H9 (cell line): ENCODE measurements at regions not wholly inside any gene's neighbourhood (a gene's known extent, or its start where the extent isn't known, plus 50 kb on each side); places are given as distances from the start of the nearest gene placed in this dataset.

ENCODE experiments used
- DNase-seq: peaks from one replicate; pipeline ENCODE4 v3.0.0-alpha.2; 2017
- H2AFZ ChIP-seq: one replicate; pipeline ENCODE4 v1.6.1; 2013; ENCODE audit warnings: mild to moderate bottlenecking, low read length, control low read depth, moderate library complexity
- H2AK5ac ChIP-seq: 2 replicates; pipeline ENCODE4 v1.6.1; 2013; ENCODE audit warnings: low read length, control low read depth, mixed read lengths; ENCODE audit not compliant: insufficient read length
- H2BK120ac ChIP-seq: one replicate; pipeline ENCODE4 v1.6.1; 2013; ENCODE audit warnings: low read depth, mild to moderate bottlenecking, low read length, control low read depth, inconsistent platforms; ENCODE audit not compliant: poor library complexity, severe bottlenecking
- H2BK12ac ChIP-seq: 2 replicates; pipeline ENCODE4 v1.6.1; 2013; ENCODE audit warnings: low read length, control low read depth, mixed read lengths, low read depth; ENCODE audit not compliant: insufficient read length
- H2BK15ac ChIP-seq: 2 replicates; pipeline ENCODE4 v1.6.1; 2013; ENCODE audit warnings: low read depth, low read length, control low read depth
- H2BK20ac ChIP-seq: one replicate; pipeline ENCODE4 v1.6.1; 2013; ENCODE audit warnings: low read depth, mild to moderate bottlenecking, low read length, control low read depth, inconsistent platforms; ENCODE audit not compliant: poor library complexity, severe bottlenecking
- H2BK5ac ChIP-seq: 2 replicates; pipeline ENCODE4 v1.6.1; 2013; ENCODE audit warnings: low read length, control low read depth, mixed read lengths; ENCODE audit not compliant: insufficient read length
- H3K14ac ChIP-seq: 2 replicates; pipeline ENCODE4 v1.6.1; 2013; ENCODE audit warnings: low read length, control low read depth; ENCODE audit not compliant: insufficient read depth
- H3K18ac ChIP-seq: 2 replicates; pipeline ENCODE4 v1.6.1; 2013; ENCODE audit warnings: low read depth, mild to moderate bottlenecking, mixed read lengths, low read length, control low read depth; ENCODE audit not compliant: insufficient read length
- H3K23ac ChIP-seq: 2 replicates; pipeline ENCODE4 v1.6.1; 2013; ENCODE audit warnings: low read length, control low read depth, mixed read lengths, low read depth; ENCODE audit not compliant: insufficient read length
- H3K23me2 ChIP-seq: 2 replicates; pipeline ENCODE4 v1.6.1; 2013; ENCODE audit warnings: low read depth, mild to moderate bottlenecking, mixed read lengths, low read length, control low read depth; ENCODE audit not compliant: insufficient read length, poor library complexity, severe bottlenecking
- H3K27ac ChIP-seq: 2 replicates; pipeline ENCODE4 v1.5.1; 2013; ENCODE audit warnings: low read length, control low read depth, mixed read lengths, low read depth; ENCODE audit not compliant: insufficient read length
- H3K27me3 ChIP-seq: 2 replicates; pipeline ENCODE4 v1.6.1; 2013; ENCODE audit warnings: low read length, control low read depth, inconsistent platforms; ENCODE audit not compliant: insufficient read depth
- H3K4ac ChIP-seq: 2 replicates; pipeline ENCODE4 v1.6.1; 2013; ENCODE audit warnings: low read depth, mild to moderate bottlenecking, control low read depth, inconsistent platforms, low read length, moderate library complexity
- H3K4me1 ChIP-seq: 2 replicates; pipeline ENCODE4 v1.6.1; 2013; ENCODE audit warnings: low read length, control low read depth, inconsistent platforms; ENCODE audit not compliant: insufficient read depth
- H3K4me2 ChIP-seq: 2 replicates; pipeline ENCODE4 v1.6.1; 2013; ENCODE audit warnings: low read length, control low read depth, mixed read lengths; ENCODE audit not compliant: insufficient read length, insufficient read depth
- H3K56ac ChIP-seq: 2 replicates; pipeline ENCODE4 v1.6.1; 2013; ENCODE audit warnings: low read depth, mild to moderate bottlenecking, mixed read lengths, low read length, control low read depth; ENCODE audit not compliant: insufficient read length
- H3K79me1 ChIP-seq: 2 replicates; pipeline ENCODE4 v1.6.1; 2013; ENCODE audit warnings: low read depth, mild to moderate bottlenecking, moderate library complexity, low read length, control low read depth, inconsistent platforms; ENCODE audit not compliant: insufficient read depth, poor library complexity, severe bottlenecking
- H3K79me2 ChIP-seq: 2 replicates; pipeline ENCODE4 v1.6.1; 2013; ENCODE audit warnings: low read length, control low read depth, inconsistent platforms; ENCODE audit not compliant: insufficient read depth
- H3K9ac ChIP-seq: 2 replicates; pipeline ENCODE4 v1.6.1; 2013; ENCODE audit warnings: low read length, control low read depth, mixed read lengths; ENCODE audit not compliant: insufficient read length; ENCODE audit errors: extremely low read depth
- H3K9me3 ChIP-seq: one replicate; pipeline ENCODE4 v1.6.1; 2013; ENCODE audit warnings: low read depth, low read length, inconsistent platforms; ENCODE audit not compliant: control insufficient read depth
- H3T11ph ChIP-seq: one replicate; pipeline ENCODE4 v1.6.1; 2013; ENCODE audit warnings: mild to moderate bottlenecking, low read length, control low read depth, inconsistent platforms
- H4K20me1 ChIP-seq: one replicate; pipeline ENCODE4 v1.6.1; 2013; ENCODE audit not compliant: control insufficient read depth, insufficient read length, insufficient read depth
- H4K5ac ChIP-seq: 2 replicates; pipeline ENCODE4 v1.6.1; 2013; ENCODE audit warnings: low read depth, mild to moderate bottlenecking, mixed read lengths, low read length, control low read depth; ENCODE audit not compliant: insufficient read length
- H4K8ac ChIP-seq: replicated peaks from 2 replicates; pipeline ENCODE4 v1.6.1; 2013; ENCODE audit warnings: low read length, control low read depth, mixed read lengths, low read depth; ENCODE audit not compliant: insufficient read length
- H4K91ac ChIP-seq: 2 replicates; pipeline ENCODE4 v1.6.1; 2013; ENCODE audit warnings: low read depth, mild to moderate bottlenecking, moderate library complexity, mixed read lengths, low read length, control low read depth; ENCODE audit not compliant: insufficient read length
- H3K27ac Mint-ChIP-seq, 3 experiments: 2 replicates in 2 of 3; 3 replicates in 1 of 3; pipeline ENCODE4 v1.8.0; 2020 to 2021; ENCODE audit warnings: mixed read lengths in 3 of 3, mild to moderate bottlenecking in 1 of 3, moderate library complexity in 1 of 3
- H3K27me3 Mint-ChIP-seq: 2 replicates; pipeline ENCODE4 v1.8.0; 2021; ENCODE audit warnings: low read depth, mild to moderate bottlenecking, moderate library complexity, mixed read lengths
- H3K36me3 Mint-ChIP-seq, 3 experiments: 2 replicates in 2 of 3; 3 replicates in 1 of 3; pipeline ENCODE4 v1.8.0; 2020 to 2021; ENCODE audit warnings: low read depth in 3 of 3, mixed read lengths in 3 of 3; ENCODE audit not compliant: insufficient read depth in 1 of 3
- H3K4me1 Mint-ChIP-seq, 2 experiments: 2 replicates each; pipeline ENCODE4 v1.8.0; 2020; ENCODE audit warnings: mixed read lengths in 2 of 2
- H3K4me3 Mint-ChIP-seq, 2 experiments: 2 replicates in 1 of 2; 3 replicates in 1 of 2; pipeline ENCODE4 v1.8.0; 2020 to 2021; ENCODE audit warnings: mild to moderate bottlenecking in 2 of 2, mixed read lengths in 2 of 2, moderate library complexity in 1 of 2
- H3K9me3 Mint-ChIP-seq, 2 experiments: 2 replicates in 1 of 2; 3 replicates in 1 of 2; pipeline ENCODE4 v1.8.0; 2020; ENCODE audit warnings: mild to moderate bottlenecking in 2 of 2, mixed read lengths in 2 of 2, moderate library complexity in 1 of 2
- WGBS: extraction: QIAGEN DNeasy Blood & Tissue Kit; methylation state at CpG from one replicate; pipeline ENCODE4 v1.1.7; 2013; ENCODE audit warnings: missing lambda C conversion rate, low lambda C conversion rate, mixed read lengths; ENCODE audit not compliant: insufficient read length; ENCODE audit errors: extremely low coverage; 5-methylcytosine and 5-hydroxymethylcytosine counted together
- TF ChIP-seq, protein P1 (sequence below): fragments of 200-600 bp; sonication (generic); conservative IDR thresholded peaks from 3 replicates; pipeline ENCODE4 v1.8.0; 2021; ENCODE audit warnings: antibody characterized with exemption, mild to moderate bottlenecking

DNA sequence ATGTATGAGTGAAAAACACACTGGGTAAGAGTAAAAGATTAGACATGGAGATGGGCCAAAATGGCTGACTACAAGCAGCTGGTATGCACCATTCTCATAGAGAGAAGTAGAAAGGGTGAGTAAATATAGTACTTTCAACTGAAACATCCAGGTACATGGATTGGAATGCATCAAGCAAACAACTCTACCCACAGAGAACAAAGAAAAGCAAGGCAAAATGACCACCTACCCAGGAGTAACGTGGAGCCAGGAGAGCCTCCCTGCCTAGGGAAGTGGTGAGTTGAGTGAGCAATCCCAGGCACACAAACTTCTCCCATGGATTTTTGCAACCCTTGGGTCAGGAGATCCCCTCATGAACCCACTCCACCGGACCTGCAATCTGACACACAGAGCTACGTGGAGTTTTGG is 212.8 kb downstream of the PTN start:
- H2BK15ac ChIP-seq: no peak overlapping the region
- Mint-ChIP-seq H3K4me1 (no peaks in the 10 kb centered on the region), H3K27me3 (no peaks in the 10 kb centered on the region), H3K4me3 (no peak overlapping the region), H3K36me3 (no peaks in the 10 kb centered on the region), H3K9me3 (no peaks in the 10 kb centered on the region), H3K27ac (no peak overlapping the region)
- no peak overlapping the region for H3K4ac ChIP-seq
- H3K18ac ChIP-seq: no peak overlapping the region
- H3K9ac ChIP-seq: no peak overlapping the region
- WGBS: no CpG with 5 or more reads among the region's 3 CpGs
- TF ChIP-seq, protein P1, sequence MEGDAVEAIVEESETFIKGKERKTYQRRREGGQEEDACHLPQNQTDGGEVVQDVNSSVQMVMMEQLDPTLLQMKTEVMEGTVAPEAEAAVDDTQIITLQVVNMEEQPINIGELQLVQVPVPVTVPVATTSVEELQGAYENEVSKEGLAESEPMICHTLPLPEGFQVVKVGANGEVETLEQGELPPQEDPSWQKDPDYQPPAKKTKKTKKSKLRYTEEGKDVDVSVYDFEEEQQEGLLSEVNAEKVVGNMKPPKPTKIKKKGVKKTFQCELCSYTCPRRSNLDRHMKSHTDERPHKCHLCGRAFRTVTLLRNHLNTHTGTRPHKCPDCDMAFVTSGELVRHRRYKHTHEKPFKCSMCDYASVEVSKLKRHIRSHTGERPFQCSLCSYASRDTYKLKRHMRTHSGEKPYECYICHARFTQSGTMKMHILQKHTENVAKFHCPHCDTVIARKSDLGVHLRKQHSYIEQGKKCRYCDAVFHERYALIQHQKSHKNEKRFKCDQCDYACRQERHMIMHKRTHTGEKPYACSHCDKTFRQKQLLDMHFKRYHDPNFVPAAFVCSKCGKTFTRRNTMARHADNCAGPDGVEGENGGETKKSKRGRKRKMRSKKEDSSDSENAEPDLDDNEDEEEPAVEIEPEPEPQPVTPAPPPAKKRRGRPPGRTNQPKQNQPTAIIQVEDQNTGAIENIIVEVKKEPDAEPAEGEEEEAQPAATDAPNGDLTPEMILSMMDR: no peak
- no peak overlapping the region for H2BK5ac ChIP-seq
- H3K9me3 ChIP-seq: no peaks in the 10 kb centered on the region
- H4K91ac ChIP-seq: no peak overlapping the region
- no peak overlapping the region for H4K8ac ChIP-seq
- no peak overlapping the region for H2BK20ac ChIP-seq
- H4K20me1 ChIP-seq: no peaks in the 10 kb centered on the region
- H3K14ac ChIP-seq: no peak overlapping the region
- H2AFZ ChIP-seq: no peak overlapping the region
- no peak overlapping the region for H3T11ph ChIP-seq
- DNase-seq: no peak
- no peaks in the 10 kb centered on the region for H3K4me1 ChIP-seq
- no peak overlapping the region for H3K27ac ChIP-seq
- no peak overlapping the region for H2BK12ac ChIP-seq
- H4K5ac ChIP-seq: no peak overlapping the region
- no peaks in the 10 kb centered on the region for H3K27me3 ChIP-seq
- H2BK120ac ChIP-seq: no peak overlapping the region
- no peaks in the 10 kb centered on the region for H3K79me2 ChIP-seq
- H3K23ac ChIP-seq: no peak overlapping the region
- no peak overlapping the region for H3K4me2 ChIP-seq
- H3K23me2 ChIP-seq: no peaks in the 10 kb centered on the region
- no peak overlapping the region for H2AK5ac ChIP-seq
- H3K56ac ChIP-seq: no peak overlapping the region
- no peaks in the 10 kb centered on the region for H3K79me1 ChIP-seq
